Adrenal gland (tissue), 9 donors: ENCODE measurements at regions not wholly inside any gene's neighbourhood (a gene's known extent, or its start where the extent isn't known, plus 50 kb on each side); places are given as distances from the start of the nearest gene placed in this dataset.

ENCODE experiments used
- DNase-seq, 7 donors: peaks; one replicate each; pipeline ENCODE4 v3.0.0-alpha.2; 2019 to 2020
- H3K27ac ChIP-seq, 5 donors: fragments of 200-600 bp; sonication (generic) in 4 of 5; 1 replicate in 3 of 5; 2 replicates in 2 of 5; pipeline versions ENCODE4 v1.5.1 to v1.8.0; 2016 to 2020; ENCODE audit warnings: mild to moderate bottlenecking in 1 of 5
- H3K27me3 ChIP-seq: fragments of 200-600 bp; 2 replicates; pipeline ENCODE4 v1.8.0; 2021
- H3K36me3 ChIP-seq, 2 donors: fragments of 200-600 bp; replicated peaks in 1 of 2; 1 replicate in 1 of 2; 2 replicates in 1 of 2; pipeline versions ENCODE4 v1.5.1 to v1.8.0; 2018 to 2022
- H3K4me1 ChIP-seq, 2 donors: fragments of 200-600 bp; replicated peaks in 1 of 2; 1 replicate in 1 of 2; 2 replicates in 1 of 2; pipeline versions ENCODE4 v1.5.1 to v1.8.0; 2018 to 2021
- H3K4me3 ChIP-seq, 4 donors: fragments of 200-600 bp; sonication (generic) in 3 of 4; one replicate each; pipeline ENCODE4 v1.5.1; 2016 to 2018
- H3K9me3 ChIP-seq, 3 donors: fragments of 200-600 bp; sonication (generic) in 1 of 3; replicated peaks in 1 of 3; 1 replicate in 2 of 3; 2 replicates in 1 of 3; pipeline versions ENCODE4 v1.5.1 to v1.8.0; 2016 to 2021
- POLR2A ChIP-seq, 2 donors: fragments of 450-650 bp; IDR thresholded peaks; one replicate each; pipeline ENCODE4 v1.6.1; 2017; ENCODE audit warnings: antibody characterized with exemption in 2 of 2, mild to moderate bottlenecking in 2 of 2, moderate library complexity in 1 of 2
- WGBS, 4 donors: extraction: QIAGEN DNeasy Blood & Tissue Kit in 2 of 4; methylation state at CpG; one replicate each; pipeline versions ENCODE4 v1.1.5 to v1.1.7; 2013 to 2017; 5-methylcytosine and 5-hydroxymethylcytosine counted together
- intact Hi-C, 2 donors: fragments of 100-400 bp; cut with DNase I; formaldehyde crosslinking; loops; one replicate each; pipeline versions ENCODE4 v1.14.1 to v1.15.0; 2022 to 2023
- TF ChIP-seq, protein P1 (sequence below), 6 experiments: fragments of 450-650 bp in 4 of 6; fragments of 200-600 bp in 2 of 6; sonication (generic) in 1 of 6; IDR thresholded peaks; 1 replicate in 5 of 6; 2 replicates in 1 of 6; pipeline versions ENCODE4 v1.5.1 to v1.8.0; 2016 to 2021; ENCODE audit warnings: antibody characterized with exemption in 6 of 6, mild to moderate bottlenecking in 2 of 6, moderate library complexity in 1 of 6
- donor health status: healthy with polysubstance abuse.
- donor health status: Bipolar disorder and iron deficiency.
- donor health status: DM: yes; HTN: yes; CAD: no.
- donor health status: DM: no; HTN: no; CAD: no.
- donor health status: DM: no; HTN: no; CAD: no.

DNA sequence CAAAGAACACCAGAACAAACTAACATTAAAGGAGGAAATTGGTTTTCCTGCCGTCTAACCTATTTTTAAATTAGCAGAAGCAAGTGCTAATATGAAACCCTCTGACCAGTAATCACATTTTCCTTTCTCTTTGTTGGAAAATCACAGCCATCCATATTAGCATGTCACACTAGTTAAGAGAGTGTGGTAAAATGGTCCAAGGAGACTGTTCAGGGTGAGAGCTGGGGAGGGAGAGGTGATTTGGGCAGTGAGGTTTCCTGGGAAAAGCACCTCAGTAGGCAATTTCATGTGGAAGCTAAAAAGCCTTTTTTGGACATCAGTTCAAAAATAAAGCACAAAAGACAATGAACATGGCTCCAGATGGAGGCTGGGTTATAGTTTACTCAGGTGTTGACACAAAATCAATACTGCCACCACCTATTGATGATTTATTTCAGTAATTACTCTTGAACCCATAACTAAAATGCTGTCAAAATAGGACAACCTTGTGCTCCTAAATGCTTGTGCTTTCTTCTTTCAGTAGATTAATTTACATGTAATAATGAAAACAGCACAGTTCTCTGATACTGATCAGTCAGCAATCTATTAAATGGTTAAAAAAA lies 333.2 kb downstream of the SAMD5 start:
- no peaks in the 10 kb centered on the region for H3K36me3 ChIP-seq
- DNase-seq: no peak
- H3K27ac ChIP-seq: no peak overlapping the region
- no peak overlapping the region for H3K4me3 ChIP-seq
- intact Hi-C loops: no loop called here
- H3K4me1 ChIP-seq: no peaks in the 10 kb centered on the region
- 23 to 34% (median 26%) methylated on average over 1 of the region's 1 CpG for WGBS, 4 donors
- no peaks in the 10 kb centered on the region for H3K27me3 ChIP-seq
- no peaks in the 10 kb centered on the region for H3K9me3 ChIP-seq
- TF ChIP-seq POLR2A (IDR thresholded peaks at IDR 0.05): no peak
- TF ChIP-seq, protein P1, sequence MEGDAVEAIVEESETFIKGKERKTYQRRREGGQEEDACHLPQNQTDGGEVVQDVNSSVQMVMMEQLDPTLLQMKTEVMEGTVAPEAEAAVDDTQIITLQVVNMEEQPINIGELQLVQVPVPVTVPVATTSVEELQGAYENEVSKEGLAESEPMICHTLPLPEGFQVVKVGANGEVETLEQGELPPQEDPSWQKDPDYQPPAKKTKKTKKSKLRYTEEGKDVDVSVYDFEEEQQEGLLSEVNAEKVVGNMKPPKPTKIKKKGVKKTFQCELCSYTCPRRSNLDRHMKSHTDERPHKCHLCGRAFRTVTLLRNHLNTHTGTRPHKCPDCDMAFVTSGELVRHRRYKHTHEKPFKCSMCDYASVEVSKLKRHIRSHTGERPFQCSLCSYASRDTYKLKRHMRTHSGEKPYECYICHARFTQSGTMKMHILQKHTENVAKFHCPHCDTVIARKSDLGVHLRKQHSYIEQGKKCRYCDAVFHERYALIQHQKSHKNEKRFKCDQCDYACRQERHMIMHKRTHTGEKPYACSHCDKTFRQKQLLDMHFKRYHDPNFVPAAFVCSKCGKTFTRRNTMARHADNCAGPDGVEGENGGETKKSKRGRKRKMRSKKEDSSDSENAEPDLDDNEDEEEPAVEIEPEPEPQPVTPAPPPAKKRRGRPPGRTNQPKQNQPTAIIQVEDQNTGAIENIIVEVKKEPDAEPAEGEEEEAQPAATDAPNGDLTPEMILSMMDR (IDR thresholded peaks at IDR 0.05): no peak

DNA sequence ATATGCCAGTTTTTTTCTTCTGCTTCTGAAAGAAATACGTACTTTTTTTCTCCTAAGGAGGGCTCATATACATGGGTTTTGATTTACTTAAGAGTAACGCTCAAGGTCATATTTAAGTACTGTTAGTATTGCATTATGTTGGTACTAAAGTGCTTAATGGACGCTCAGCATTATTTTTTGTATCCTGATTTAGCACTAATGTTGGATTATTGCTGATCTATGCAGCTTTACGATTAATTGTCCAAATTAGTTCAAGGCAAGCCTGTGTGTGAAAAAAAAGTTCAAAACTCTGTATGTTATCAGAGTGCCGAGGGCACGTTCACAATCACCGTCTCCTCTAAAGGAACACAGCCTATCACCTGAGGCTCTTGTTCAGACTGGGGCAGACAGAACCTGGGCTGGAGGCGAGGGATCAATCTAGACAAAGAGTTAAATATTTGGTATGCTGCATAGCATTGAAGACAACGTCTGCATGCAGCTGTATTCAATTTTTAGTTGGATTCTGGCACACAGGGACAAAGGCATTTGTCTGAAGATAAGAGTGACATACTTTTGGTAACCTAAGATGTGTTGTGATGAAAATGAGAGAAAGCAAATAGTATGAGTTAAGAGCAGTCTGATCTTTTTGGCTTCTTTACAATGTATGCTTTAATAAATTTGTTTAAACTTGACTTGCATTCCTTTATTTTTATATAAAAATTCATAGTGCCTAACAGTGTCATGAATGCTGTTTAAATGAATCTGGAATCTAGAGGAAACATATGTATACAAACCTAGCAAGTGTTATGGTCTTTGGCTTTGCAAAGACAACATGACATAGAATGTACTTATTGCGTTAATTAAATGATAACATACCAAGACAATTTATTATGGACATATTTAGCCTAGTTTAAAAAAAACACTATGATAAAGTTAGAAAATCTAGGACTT lies 341.2 kb downstream of the SAMD5 start:
- intact Hi-C loops: no loop called here
- Histone ChIP-seq H3K4me3 (no peak overlapping the region), H3K36me3 (no peaks in the 10 kb centered on the region), H3K27me3 (no peaks in the 10 kb centered on the region), H3K4me1 (peaks cover 0 to 9% of the 10 kb centered on the region in 2 donors), H3K27ac (no peak overlapping the region), H3K9me3 (no peaks in the 10 kb centered on the region)
- DNase-seq: no peak
- TF ChIP-seq, protein P1 (IDR thresholded peaks at IDR 0.05): no peak
- no peak for TF ChIP-seq POLR2A (IDR thresholded peaks at IDR 0.05)
- 42 to 53% (median 50%) methylated on average over 10 of the region's 10 CpGs for WGBS, 4 donors

DNA sequence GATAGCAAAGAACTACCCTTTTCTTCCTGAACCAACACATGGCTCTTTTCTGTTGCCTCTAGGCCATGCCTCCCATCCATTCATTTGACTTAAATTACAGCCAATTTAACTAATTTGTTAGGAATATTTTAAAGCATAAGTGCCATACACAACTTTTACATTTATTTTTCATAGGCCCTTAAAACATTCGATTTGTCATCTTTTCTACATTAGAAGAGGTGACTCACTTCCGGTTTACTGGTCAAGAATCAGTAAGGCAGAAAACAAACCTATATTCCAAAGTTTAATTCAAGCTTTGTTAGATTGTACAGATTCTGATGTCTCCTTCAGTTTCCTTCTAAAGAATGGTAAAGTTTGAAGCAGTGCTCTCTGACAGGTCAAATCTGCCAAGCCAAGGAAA lies 344.3 kb downstream of the SAMD5 start:
- Histone ChIP-seq H3K9me3 (no peaks in the 10 kb centered on the region), H3K4me1 (peaks cover 0 to 9% of the 10 kb centered on the region in 2 donors), H3K27ac (no peak overlapping the region), H3K36me3 (no peaks in the 10 kb centered on the region), H3K4me3 (no peak overlapping the region), H3K27me3 (no peaks in the 10 kb centered on the region)
- intact Hi-C loops: no loop called here
- no peak for DNase-seq
- WGBS, 4 donors: 70 to 84% (median 80%) methylated on average over 2 of the region's 2 CpGs
- no peak for TF ChIP-seq POLR2A (IDR thresholded peaks at IDR 0.05)
- TF ChIP-seq, protein P1 (IDR thresholded peaks at IDR 0.05): no peak

DNA sequence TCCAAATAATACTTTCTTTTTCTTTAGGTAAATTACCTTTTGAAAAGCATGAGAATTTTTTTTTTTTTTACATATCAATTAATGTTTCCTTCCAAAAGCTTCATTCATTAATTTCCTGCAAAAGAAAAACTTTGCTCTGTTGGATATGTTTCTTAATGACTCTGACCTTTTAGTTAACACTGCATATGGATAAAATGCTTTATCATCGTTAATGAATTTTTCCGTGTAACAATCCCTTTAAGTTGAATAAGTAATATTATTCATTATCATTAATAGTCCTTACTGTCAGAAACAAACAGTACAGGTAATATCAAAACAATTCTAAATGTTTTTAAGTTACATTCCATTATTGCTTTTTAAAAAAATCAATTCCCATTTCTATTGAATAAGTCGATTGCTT lies 345.1 kb downstream of the SAMD5 start:
- no peak overlapping the region for H3K27ac ChIP-seq
- intact Hi-C loops: no loop called here
- H3K4me1 ChIP-seq: peaks cover 0 to 9% of the 10 kb centered on the region in 2 donors
- no peak overlapping the region for H3K4me3 ChIP-seq
- H3K36me3 ChIP-seq: no peaks in the 10 kb centered on the region
- no peaks in the 10 kb centered on the region for H3K27me3 ChIP-seq
- TF ChIP-seq, protein P1 (IDR thresholded peaks at IDR 0.05): no peak
- TF ChIP-seq POLR2A (IDR thresholded peaks at IDR 0.05): no peak
- 85 to 91% (median 88%) methylated on average over 3 of the region's 3 CpGs for WGBS, 4 donors
- no peak for DNase-seq
- no peaks in the 10 kb centered on the region for H3K9me3 ChIP-seq
